C4-2B (cell line): ENCODE measurements at regions not wholly inside any gene's neighbourhood (a gene's known extent, or its start where the extent isn't known, plus 50 kb on each side); places are given as distances from the start of the nearest gene placed in this dataset.

Experiments used
- ZFX ChIP-seq: fragments of 450-650 bp; IDR thresholded peaks from 2 replicates; pipeline ENCODE4 v1.6.1; 2017
- TF ChIP-seq, protein P1 (sequence below): fragments of 450-650 bp; conservative IDR thresholded peaks from 2 replicates; pipeline ENCODE4 v1.5.1; 2017; ENCODE audit warnings: mild to moderate bottlenecking

DNA sequence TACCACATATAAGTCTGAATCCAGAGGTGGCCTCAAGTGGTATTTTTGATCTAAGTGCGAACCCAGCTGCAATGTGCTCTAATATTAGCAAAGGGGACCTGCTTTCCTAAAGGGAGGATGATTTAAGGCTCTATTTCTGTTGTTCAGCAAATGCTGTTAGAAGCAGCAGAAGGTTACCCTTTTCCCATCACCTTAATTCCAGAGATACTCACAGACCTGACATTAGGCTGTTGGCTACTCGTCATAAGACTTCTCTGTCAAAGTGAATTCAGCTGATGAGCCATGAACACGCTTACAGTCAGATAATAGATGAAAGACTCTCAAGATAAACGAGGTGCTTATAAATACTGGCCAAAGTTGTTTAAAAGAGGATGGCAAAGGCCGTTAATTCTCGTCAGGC lies 308.7 kb upstream of the DDHD1 start:
- TF ChIP-seq, protein P1, sequence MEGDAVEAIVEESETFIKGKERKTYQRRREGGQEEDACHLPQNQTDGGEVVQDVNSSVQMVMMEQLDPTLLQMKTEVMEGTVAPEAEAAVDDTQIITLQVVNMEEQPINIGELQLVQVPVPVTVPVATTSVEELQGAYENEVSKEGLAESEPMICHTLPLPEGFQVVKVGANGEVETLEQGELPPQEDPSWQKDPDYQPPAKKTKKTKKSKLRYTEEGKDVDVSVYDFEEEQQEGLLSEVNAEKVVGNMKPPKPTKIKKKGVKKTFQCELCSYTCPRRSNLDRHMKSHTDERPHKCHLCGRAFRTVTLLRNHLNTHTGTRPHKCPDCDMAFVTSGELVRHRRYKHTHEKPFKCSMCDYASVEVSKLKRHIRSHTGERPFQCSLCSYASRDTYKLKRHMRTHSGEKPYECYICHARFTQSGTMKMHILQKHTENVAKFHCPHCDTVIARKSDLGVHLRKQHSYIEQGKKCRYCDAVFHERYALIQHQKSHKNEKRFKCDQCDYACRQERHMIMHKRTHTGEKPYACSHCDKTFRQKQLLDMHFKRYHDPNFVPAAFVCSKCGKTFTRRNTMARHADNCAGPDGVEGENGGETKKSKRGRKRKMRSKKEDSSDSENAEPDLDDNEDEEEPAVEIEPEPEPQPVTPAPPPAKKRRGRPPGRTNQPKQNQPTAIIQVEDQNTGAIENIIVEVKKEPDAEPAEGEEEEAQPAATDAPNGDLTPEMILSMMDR: no peak
- TF ChIP-seq ZFX: no peak
